HepG2 (cell line): ENCODE measurements at regions not wholly inside any gene's neighbourhood (a gene's known extent, or its start where the extent isn't known, plus 50 kb on each side); places are given as distances from the start of the nearest gene placed in this dataset.
A peak's percentile ranks its signal among the peaks of the same experiment; 100 is the strongest.

ENCODE experiments used
- ATAC-seq: fragments of 200-7000 bp; cut with Tn5 transposase; 3 replicates; pipeline ENCODE4 v1.9.1; 2020; ENCODE audit warnings: mild to moderate bottlenecking, moderate library complexity
- BruUV-seq: library from RNA; stranded (reverse); fragments of 400-500 nt; replicated peaks from 2 replicates; lab custom pipeline; 2021; lab: Mats Ljungman, UMichigan
- CTCF ChIA-PET: fragments of 300-600 bp; formaldehyde crosslinking; extraction: SDS; loops from one replicate; lab custom pipeline; 2021; ENCODE audit warnings: low total read pairs, inconsistent platforms, low intra/inter-chr PET ratio; lab: Yijun Ruan, JAX
- POLR2A ChIA-PET: fragments of 350-600 bp; sonication (Branson Sonifier 250); formaldehyde crosslinking; loops from one replicate; lab custom pipeline; 2020; ENCODE audit warnings: antibody characterized with exemption, inconsistent platforms; lab: Yijun Ruan, JAX
- DNase-seq: peaks from one replicate; pipeline ENCODE4 v3.0.0-alpha.2; 2015; ENCODE audit warnings: low spot score
- FAIRE-seq: peaks from 3 replicates; lab custom pipeline; 2011; peaks lifted over from hg19 to GRCh38; lab: Jason Lieb, UNC
- H2AFZ ChIP-seq: one replicate; pipeline ENCODE4 v1.6.1; 2011; ENCODE audit warnings: low read length, inconsistent platforms
- H3K27ac ChIP-seq: fragments of 300-600 bp; 3 replicates; pipeline ENCODE4 v1.8.0; 2011; ENCODE audit warnings: mixed run types, mild to moderate bottlenecking, mixed read lengths, low read length, inconsistent platforms; ENCODE audit not compliant: insufficient read depth; ENCODE audit errors: extremely low read length
- H3K27me3 ChIP-seq, 2 experiments: fragments of 200-600 bp in 1 of 2; 2 replicates in 1 of 2; 3 replicates in 1 of 2; pipeline versions ENCODE4 v1.6.0 to v1.8.0; 2011; ENCODE audit warnings: low read length in 2 of 2, mild to moderate bottlenecking in 2 of 2, moderate library complexity in 2 of 2, inconsistent platforms in 1 of 2; ENCODE audit not compliant: insufficient read depth in 2 of 2, control insufficient read depth in 1 of 2
- H3K36me3 ChIP-seq, 2 experiments: fragments of 200-600 bp in 1 of 2; replicated peaks in 1 of 2; 2 replicates in 1 of 2; 3 replicates in 1 of 2; pipeline versions ENCODE4 v1.5.1 to v1.8.0; 2011; ENCODE audit warnings: low read length in 2 of 2, inconsistent platforms in 1 of 2; ENCODE audit not compliant: insufficient read depth in 2 of 2, control insufficient read depth in 1 of 2
- H3K4me1 ChIP-seq: 2 replicates; pipeline ENCODE4 v1.5.1; 2012; ENCODE audit warnings: low read length, inconsistent platforms; ENCODE audit not compliant: insufficient read depth
- H3K4me2 ChIP-seq: 2 replicates; pipeline ENCODE4 v1.6.0; 2011; ENCODE audit warnings: low read depth, low read length, inconsistent platforms
- H3K4me3 ChIP-seq, 3 experiments: fragments of 200-600 bp in 1 of 3; sonication (generic), shearing (Covaris generic) in 1 of 3; replicated peaks in 1 of 3; 2 replicates each; pipeline ENCODE4 v1.5.1; 2011 to 2016; ENCODE audit warnings: low read length in 3 of 3, inconsistent platforms in 2 of 3, low read depth in 2 of 3, mild to moderate bottlenecking in 2 of 3, control low read depth in 1 of 3, mixed read lengths in 1 of 3; ENCODE audit not compliant: insufficient read depth in 1 of 3
- H3K79me2 ChIP-seq: one replicate; pipeline ENCODE4 v1.6.1; 2011; ENCODE audit warnings: low read length, inconsistent platforms; ENCODE audit not compliant: insufficient read depth
- H3K9ac ChIP-seq: 2 replicates; pipeline ENCODE4 v1.6.0; 2011; ENCODE audit warnings: mild to moderate bottlenecking, low read depth, low read length, inconsistent platforms; ENCODE audit not compliant: insufficient read depth
- H3K9me3 ChIP-seq: 2 replicates; pipeline ENCODE4 v1.5.1; 2012; ENCODE audit warnings: mild to moderate bottlenecking, low read length
- H4K20me1 ChIP-seq: 2 replicates; pipeline ENCODE4 v1.6.0; 2011; ENCODE audit warnings: inconsistent platforms, mild to moderate bottlenecking, low read length, moderate library complexity; ENCODE audit not compliant: insufficient read depth
- HOXA5 ChIP-seq: sonication (generic); formaldehyde crosslinking; IDR thresholded peaks from 2 replicates; pipeline ENCODE4 v1.4.0; 2020; ENCODE audit warnings: missing genetic modification reagents
- KLF15 ChIP-seq: sonication (generic); formaldehyde crosslinking; IDR thresholded peaks from 2 replicates; pipeline ENCODE4 v1.8.1; 2023; ENCODE audit warnings: borderline replicate concordance, mild to moderate bottlenecking, inconsistent platforms, missing genetic modification reagents, mixed read lengths
- RCOR2 ChIP-seq: IDR thresholded peaks from 2 replicates; pipeline ENCODE4 v1.6.1; 2016; ENCODE audit warnings: missing biosample characterization, missing genetic modification reagents
- SIN3A ChIP-seq: IDR thresholded peaks from 2 replicates; pipeline ENCODE4 v1.6.1; 2011; ENCODE audit warnings: low read depth, mild to moderate bottlenecking, control low read depth, low read length, borderline replicate concordance
- SMC3 ChIP-seq: IDR thresholded peaks from 2 replicates; pipeline ENCODE4 v1.6.1; 2011; ENCODE audit warnings: low read length, improper control_type of control experiment
- TBL1XR1 ChIP-seq: fragments of 150-350 bp; IDR thresholded peaks from 2 replicates; pipeline ENCODE4 v1.6.1; 2014; ENCODE audit warnings: borderline replicate concordance, low read length; ENCODE audit not compliant: partially characterized antibody
- TCF7L2 ChIP-seq: IDR thresholded peaks from 2 replicates; pipeline ENCODE4 v1.6.1; 2011; ENCODE audit warnings: mild to moderate bottlenecking, low read depth, low read length, moderate library complexity
- ZNF768 ChIP-seq: sonication (generic); formaldehyde crosslinking; IDR thresholded peaks from 2 replicates; pipeline ENCODE4 v1.4.0; 2020; ENCODE audit warnings: missing genetic modification reagents
- whole genome bisulfite sequencing: methylation state at CpG from one replicate; pipeline ENCODE4 v1.1.6; 2017; ENCODE audit warnings: low lambda C conversion rate; 5-methylcytosine and 5-hydroxymethylcytosine counted together
- in situ Hi-C: cut with HindIII; loops from 2 replicates; pipeline ENCODE4 v1.10.0; 2017; ENCODE audit warnings: low pct_unique_long_range_greater_than_20kb; ENCODE audit not compliant: extremely low pct_ligation_motif_present
- intact Hi-C: fragments of 100-400 bp; cut with micrococcal nuclease; formaldehyde crosslinking; loops from one replicate; pipeline ENCODE4 v1.10.0; 2022; ENCODE audit not compliant: unreplicated experiment
- TF ChIP-seq, protein P1 (sequence below): sonication (generic); formaldehyde crosslinking; IDR thresholded peaks from 2 replicates; pipeline ENCODE4 v1.4.0; 2020; ENCODE audit warnings: mild to moderate bottlenecking, low read depth, missing genetic modification reagents

DNA sequence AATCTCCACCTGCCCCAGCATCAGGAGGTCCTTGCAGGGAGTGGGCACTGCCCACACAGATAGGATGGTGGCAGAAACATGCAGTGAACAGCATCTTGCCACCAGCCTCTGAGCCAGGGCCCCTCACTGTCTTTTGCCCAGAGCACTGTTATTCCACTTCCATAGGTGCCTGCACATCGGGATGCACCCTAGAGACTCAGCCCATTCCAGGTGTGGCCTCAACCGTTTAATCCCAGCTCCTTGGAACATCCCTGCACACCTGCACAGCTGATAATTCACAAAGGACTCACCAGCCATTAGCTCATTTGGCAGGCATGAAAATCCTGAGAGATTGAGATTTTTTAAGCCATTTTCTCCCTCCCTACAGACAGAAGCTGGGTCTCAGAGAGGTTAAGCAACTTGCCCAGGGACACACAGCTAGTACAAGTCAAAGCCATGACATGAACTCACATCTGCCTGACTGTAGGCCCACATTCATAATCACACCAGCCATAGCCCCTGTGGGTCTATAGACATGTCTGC lies 116.3 kb downstream of the EFNB1 start:
- no peak overlapping the region for H3K27ac ChIP-seq
- ChIA-PET CTCF (no interaction called here), POLR2A (no interaction called here)
- no peak overlapping the region for H2AFZ ChIP-seq
- WGBS, result no CpG with 5 or more reads among the region's 2 CpGs
- no peak overlapping the region for H3K9ac ChIP-seq
- no peaks in the 10 kb centered on the region for H4K20me1 ChIP-seq
- H3K4me3 ChIP-seq, result no peak overlapping the region
- H3K4me1 ChIP-seq, result peaks cover 16% of the 10 kb centered on the region
- BruUV-seq, result no TSS peak
- intact Hi-C loops, result no loop called here
- no peaks in the 10 kb centered on the region for H3K79me2 ChIP-seq
- H3K9me3 ChIP-seq, result no peaks in the 10 kb centered on the region
- ATAC-seq, result no peak
- no peak overlapping the region for H3K4me2 ChIP-seq
- TF ChIP-seq HOXA5 (CRISPR knock-in tag) (no peak), SIN3A (no peak), ZNF768 (CRISPR knock-in tag) (peak; percentile 62; the same call in 1 of the 2 replicates), TBL1XR1 (no peak), KLF15 (CRISPR knock-in tag) (no peak), SMC3 (no peak)
- TF ChIP-seq, all 625 proteins: peak for 1
- in situ Hi-C loops, result no loop called here
- DNase-seq (no peak), FAIRE-seq (no peak)
- no peaks in the 10 kb centered on the region for H3K36me3 ChIP-seq
- H3K27me3 ChIP-seq, result no peaks in the 10 kb centered on the region

- no peaks in the 10 kb centered on the region for H3K9me3 ChIP-seq
- H3K27ac ChIP-seq, result no peak overlapping the region
- no peak overlapping the region for H3K4me2 ChIP-seq
- H3K27me3 ChIP-seq, result no peaks in the 10 kb centered on the region
- no peaks in the 10 kb centered on the region for H3K36me3 ChIP-seq
- no TSS peak for BruUV-seq
- H2AFZ ChIP-seq, result no peak overlapping the region
- ATAC-seq (no peak), DNase-seq (no peak), FAIRE-seq (no peak)
- ChIA-PET CTCF (no interaction called here), POLR2A (no interaction called here)
- peaks cover 16% of the 10 kb centered on the region for H3K4me1 ChIP-seq
- intact Hi-C loops, result no loop called here
- TF ChIP-seq RCOR2 (CRISPR knock-in tag) (no peak), TCF7L2 (no peak)
- TF ChIP-seq, protein P1, sequence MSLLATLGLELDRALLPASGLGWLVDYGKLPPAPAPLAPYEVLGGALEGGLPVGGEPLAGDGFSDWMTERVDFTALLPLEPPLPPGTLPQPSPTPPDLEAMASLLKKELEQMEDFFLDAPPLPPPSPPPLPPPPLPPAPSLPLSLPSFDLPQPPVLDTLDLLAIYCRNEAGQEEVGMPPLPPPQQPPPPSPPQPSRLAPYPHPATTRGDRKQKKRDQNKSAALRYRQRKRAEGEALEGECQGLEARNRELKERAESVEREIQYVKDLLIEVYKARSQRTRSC (CRISPR knock-in tag), result no peak
- no peak overlapping the region for H3K9ac ChIP-seq
- no peaks in the 10 kb centered on the region for H4K20me1 ChIP-seq
- in situ Hi-C loops, result no loop called here
- H3K79me2 ChIP-seq, result no peaks in the 10 kb centered on the region
- no CpG with 5 or more reads among the region's 2 CpGs for WGBS
- H3K4me3 ChIP-seq, result no peak overlapping the region
Observed at GRCh38 chrX:68944211-68944610, 115.4 kb downstream of the EFNB1 start.
